ENCODE measurements at regions not wholly inside any gene's neighbourhood (a gene's known extent, or its start where the extent isn't known, plus 50 kb on each side); places are given as distances from the start of the nearest gene placed in this dataset.

GRCh38 chr2:147242445-147242844 lies 602.4 kb upstream of the ACVR2A start:
- ChIA-PET POLR2A (no interaction called here), CTCF (interaction anchor here (1.6 kb wide), 1 partner anchor 13 kb away, joined by 3 read pairs; no protein-coding TSS in a partner anchor)
- no peak for TF ChIP-seq CTCF (IDR thresholded peaks at IDR 0.05; ENCODE audit: control extremely low read depth, extremely low read depth, low read depth, missing control alignments)
- DNase-seq (ENCODE audit: extremely low spot score): no peak

- CTCF ChIA-PET: no interaction called here
- no peak for DNase-seq (ENCODE audit: extremely low spot score)
- POLR2A ChIA-PET: no interaction called here
- no peak for TF ChIP-seq CTCF (IDR thresholded peaks at IDR 0.05; ENCODE audit: control extremely low read depth, extremely low read depth, low read depth, missing control alignments)
These were observed 608.2 kb upstream of the ACVR2A start for GRCh38 chr2:147236601-147237000.

- TF ChIP-seq CTCF (IDR thresholded peaks at IDR 0.05; ENCODE audit: control extremely low read depth, extremely low read depth, low read depth, missing control alignments): no peak
- POLR2A ChIA-PET: no interaction called here
- CTCF ChIA-PET: interaction anchor here (1.4 to 1.5 kb wide), 2 partner anchors 122 to 149 kb away, joined by 3 read pairs; no protein-coding TSS in a partner anchor
- no peak for DNase-seq (ENCODE audit: extremely low spot score)
These were observed 612.6 kb upstream of the ACVR2A start for GRCh38 chr2:147232225-147232669.

- CTCF ChIA-PET: interaction anchor here (1.4 to 1.5 kb wide), 2 partner anchors 121 to 149 kb away, joined by 3 read pairs; no protein-coding TSS in a partner anchor
- TF ChIP-seq CTCF (IDR thresholded peaks at IDR 0.05; ENCODE audit: control extremely low read depth, extremely low read depth, low read depth, missing control alignments): no peak
- no peak for DNase-seq (ENCODE audit: extremely low spot score)
- POLR2A ChIA-PET: no interaction called here
These were observed 613.2 kb upstream of the ACVR2A start for GRCh38 chr2:147231607-147232006.

GRCh38 chr2:147231081-147231480 lies 613.7 kb upstream of the ACVR2A start:
- no peak for TF ChIP-seq CTCF (IDR thresholded peaks at IDR 0.05; ENCODE audit: control extremely low read depth, extremely low read depth, low read depth, missing control alignments)
- no peak for DNase-seq (ENCODE audit: extremely low spot score)
- ChIA-PET CTCF (no interaction called here), POLR2A (no interaction called here)

- DNase-seq (ENCODE audit: extremely low spot score): no peak
- ChIA-PET POLR2A (no interaction called here), CTCF (no interaction called here)
- no peak for TF ChIP-seq CTCF (IDR thresholded peaks at IDR 0.05; ENCODE audit: control extremely low read depth, extremely low read depth, low read depth, missing control alignments)
These were observed 617.5 kb upstream of the ACVR2A start for GRCh38 chr2:147227313-147227712.

GRCh38 chr2:147224070-147224469 lies 620.8 kb upstream of the ACVR2A start:
- ChIA-PET POLR2A (no interaction called here), CTCF (interaction anchor here (0.6 to 2.8 kb wide), 8 partner anchors 9 to 797 kb away, joined by 3 to 6 read pairs (median 4); no protein-coding TSS in a partner anchor)
- DNase-seq (ENCODE audit: extremely low spot score): no peak
- TF ChIP-seq CTCF (IDR thresholded peaks at IDR 0.05; ENCODE audit: control extremely low read depth, extremely low read depth, low read depth, missing control alignments): no peak
